ENCODE measurements at regions not wholly inside any gene's neighbourhood (a gene's known extent, or its start where the extent isn't known, plus 50 kb on each side); places are given as distances from the start of the nearest gene placed in this dataset.

GRCh38 chr13:111621164-111621563 is 300.7 kb downstream of the TEX29 start:
- POLR2A ChIA-PET = no interaction called here
- Mint-ChIP-seq H3K27me3 (no peaks in the 10 kb centered on the region), H3K4me1 (no peaks in the 10 kb centered on the region), H3K4me3 (no peak overlapping the region), H3K9me3 (no peaks in the 10 kb centered on the region), H3K27ac (no peak overlapping the region), H3K36me3 (no peaks in the 10 kb centered on the region)
- peak in 1 of 35 experiments; percentile 5 for DNase-seq
- H3K27me3 ChIP-seq (replicated peaks in 1 of 2; ENCODE audit: control insufficient read depth in 2 of 2, extremely low read depth in 1 of 2, insufficient read depth in 2 of 2, low read length in 1 of 2) = peaks cover 0 to 3% of the 10 kb centered on the region in 2 experiments
- H3K4me1 ChIP-seq (ENCODE audit: control insufficient read depth in 1 of 2, extremely low read depth in 1 of 2, insufficient read depth in 2 of 2, low read length in 2 of 2) = no peaks in the 10 kb centered on the region
- H3K27ac ChIP-seq (ENCODE audit: low read length) = no peak overlapping the region
- no peaks in the 10 kb centered on the region for H3K36me3 ChIP-seq (ENCODE audit: control insufficient read depth in 2 of 2, extremely low read depth in 1 of 2, insufficient read depth in 1 of 2, low read length in 1 of 2)
- no peak overlapping the region for H3K4me3 ChIP-seq (ENCODE audit: control insufficient read depth in 1 of 2, extremely low read depth in 1 of 2, low read length in 1 of 2)
- H3K9me3 ChIP-seq = no peaks in the 10 kb centered on the region
- no peak for ATAC-seq (replicated peaks in 1 of 4)
- 87% methylated on average over 3 of the region's 5 CpGs for WGBS (ENCODE audit: insufficient coverage)
- CTCF ChIA-PET = no interaction called here

GRCh38 chr13:111622051-111622531 is 301.6 kb downstream of the TEX29 start:
- ChIA-PET CTCF (no interaction called here), POLR2A (no interaction called here)
- Histone ChIP-seq H3K4me3 (ENCODE audit: control insufficient read depth in 1 of 2, extremely low read depth in 1 of 2, low read length in 1 of 2) (no peak overlapping the region), H3K27me3 (replicated peaks in 1 of 2; ENCODE audit: control insufficient read depth in 2 of 2, extremely low read depth in 1 of 2, insufficient read depth in 2 of 2, low read length in 1 of 2) (peaks cover 0 to 3% of the 10 kb centered on the region in 2 experiments), H3K4me1 (ENCODE audit: control insufficient read depth in 1 of 2, extremely low read depth in 1 of 2, insufficient read depth in 2 of 2, low read length in 2 of 2) (no peaks in the 10 kb centered on the region), H3K27ac (ENCODE audit: low read length) (no peak overlapping the region), H3K9me3 (no peaks in the 10 kb centered on the region), H3K36me3 (ENCODE audit: control insufficient read depth in 2 of 2, extremely low read depth in 1 of 2, insufficient read depth in 1 of 2, low read length in 1 of 2) (no peaks in the 10 kb centered on the region)
- Mint-ChIP-seq H3K36me3 (no peaks in the 10 kb centered on the region), H3K4me3 (no peak overlapping the region), H3K27ac (no peak overlapping the region), H3K27me3 (no peaks in the 10 kb centered on the region), H3K4me1 (no peaks in the 10 kb centered on the region), H3K9me3 (no peaks in the 10 kb centered on the region)
- DNase-seq = peak in 1 of 35 experiments; percentile 5
- no peak for ATAC-seq (replicated peaks in 1 of 4)
- 96% methylated on average over 21 of the region's 21 CpGs for WGBS (ENCODE audit: insufficient coverage)

GRCh38 chr13:111623208-111623607 is 302.8 kb downstream of the TEX29 start:
- H3K27ac ChIP-seq (ENCODE audit: low read length) = no peak overlapping the region
- no peak for ATAC-seq (replicated peaks in 1 of 4)
- 94% methylated on average over 20 of the region's 20 CpGs for WGBS (ENCODE audit: insufficient coverage)
- H3K36me3 ChIP-seq (ENCODE audit: control insufficient read depth in 2 of 2, extremely low read depth in 1 of 2, insufficient read depth in 1 of 2, low read length in 1 of 2) = no peaks in the 10 kb centered on the region
- H3K4me1 ChIP-seq (ENCODE audit: control insufficient read depth in 1 of 2, extremely low read depth in 1 of 2, insufficient read depth in 2 of 2, low read length in 2 of 2) = no peaks in the 10 kb centered on the region
- Mint-ChIP-seq H3K9me3 (no peaks in the 10 kb centered on the region), H3K27ac (no peak overlapping the region), H3K36me3 (no peaks in the 10 kb centered on the region), H3K4me1 (no peaks in the 10 kb centered on the region), H3K4me3 (no peak overlapping the region), H3K27me3 (peaks cover 0 to 2% of the 10 kb centered on the region in 2 donors)
- H3K27me3 ChIP-seq (replicated peaks in 1 of 2; ENCODE audit: control insufficient read depth in 2 of 2, extremely low read depth in 1 of 2, insufficient read depth in 2 of 2, low read length in 1 of 2) = peaks cover 0 to 3% of the 10 kb centered on the region in 2 experiments
- ChIA-PET POLR2A (no interaction called here), CTCF (no interaction called here)
- H3K9me3 ChIP-seq = no peaks in the 10 kb centered on the region
- peak in 1 of 35 experiments; percentile 21 for DNase-seq
- H3K4me3 ChIP-seq (ENCODE audit: control insufficient read depth in 1 of 2, extremely low read depth in 1 of 2, low read length in 1 of 2) = no peak overlapping the region

DNA sequence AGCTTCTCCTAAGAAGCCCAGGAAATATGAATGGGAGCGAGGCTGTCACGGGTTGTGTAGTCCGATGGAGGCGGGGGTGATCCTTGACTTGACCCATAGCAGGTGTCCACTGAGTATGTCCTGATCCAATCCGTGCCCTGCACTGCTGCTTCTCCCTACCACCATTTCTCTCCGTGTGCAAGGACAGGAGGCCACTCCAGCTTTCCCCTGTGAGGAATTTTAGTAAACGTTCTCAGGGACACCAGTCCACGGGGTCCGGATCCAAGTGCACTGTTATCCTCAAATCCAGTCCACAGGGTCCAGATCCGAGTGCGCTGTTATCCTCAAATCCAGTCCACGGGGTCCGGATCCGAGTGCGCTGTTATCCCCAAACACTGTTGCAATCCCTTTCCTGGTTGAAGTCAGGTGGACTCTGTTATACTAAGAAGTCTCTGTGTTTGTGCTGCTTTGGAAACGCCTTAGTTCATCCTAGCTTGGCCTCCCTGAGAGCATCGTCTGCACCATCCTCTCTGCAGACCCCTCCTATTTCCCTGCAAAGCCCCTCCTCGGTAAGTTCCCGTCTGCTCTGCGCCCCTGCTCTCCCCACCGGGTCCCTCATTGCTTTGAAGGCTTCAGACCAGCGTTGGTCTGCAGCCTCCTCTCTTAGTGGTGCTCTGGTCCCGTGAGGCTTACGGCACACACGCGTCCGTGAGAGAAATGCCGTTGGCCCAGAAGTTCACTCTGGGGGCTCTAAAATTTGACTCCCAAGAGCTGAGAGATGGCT is 303.5 kb downstream of the TEX29 start:
- DNase-seq = no peak
- ChIA-PET CTCF (no interaction called here), POLR2A (no interaction called here)
- peaks cover 0 to 2% of the 10 kb centered on the region in 2 donors for H3K27me3 Mint-ChIP-seq
- H3K4me3 Mint-ChIP-seq = no peak overlapping the region
- no peaks in the 10 kb centered on the region for H3K9me3 Mint-ChIP-seq
- Histone ChIP-seq H3K4me1 (ENCODE audit: control insufficient read depth in 1 of 2, extremely low read depth in 1 of 2, insufficient read depth in 2 of 2, low read length in 2 of 2) (no peaks in the 10 kb centered on the region), H3K27me3 (replicated peaks in 1 of 2; ENCODE audit: control insufficient read depth in 2 of 2, extremely low read depth in 1 of 2, insufficient read depth in 2 of 2, low read length in 1 of 2) (peaks cover 0 to 3% of the 10 kb centered on the region in 2 experiments), H3K36me3 (ENCODE audit: control insufficient read depth in 2 of 2, extremely low read depth in 1 of 2, insufficient read depth in 1 of 2, low read length in 1 of 2) (no peaks in the 10 kb centered on the region), H3K4me3 (ENCODE audit: control insufficient read depth in 1 of 2, extremely low read depth in 1 of 2, low read length in 1 of 2) (no peak overlapping the region), H3K9me3 (no peaks in the 10 kb centered on the region), H3K27ac (ENCODE audit: low read length) (no peak overlapping the region)
- no peaks in the 10 kb centered on the region for H3K36me3 Mint-ChIP-seq
- H3K27ac Mint-ChIP-seq = no peak overlapping the region
- no peaks in the 10 kb centered on the region for H3K4me1 Mint-ChIP-seq
- 92% methylated on average over 24 of the region's 28 CpGs for WGBS (ENCODE audit: insufficient coverage)
- ATAC-seq (replicated peaks in 1 of 4) = no peak

- Histone ChIP-seq H3K9me3 (no peaks in the 10 kb centered on the region), H3K4me1 (ENCODE audit: control insufficient read depth in 1 of 2, extremely low read depth in 1 of 2, insufficient read depth in 2 of 2, low read length in 2 of 2) (no peaks in the 10 kb centered on the region), H3K4me3 (ENCODE audit: control insufficient read depth in 1 of 2, extremely low read depth in 1 of 2, low read length in 1 of 2) (no peak overlapping the region), H3K27ac (ENCODE audit: low read length) (no peak overlapping the region), H3K36me3 (ENCODE audit: control insufficient read depth in 2 of 2, extremely low read depth in 1 of 2, insufficient read depth in 1 of 2, low read length in 1 of 2) (no peaks in the 10 kb centered on the region), H3K27me3 (replicated peaks in 1 of 2; ENCODE audit: control insufficient read depth in 2 of 2, extremely low read depth in 1 of 2, insufficient read depth in 2 of 2, low read length in 1 of 2) (no peaks in the 10 kb centered on the region)
- H3K4me1 Mint-ChIP-seq = no peaks in the 10 kb centered on the region
- ATAC-seq (replicated peaks in 1 of 4) (no peak), DNase-seq (no peak)
- H3K27ac Mint-ChIP-seq = no peak overlapping the region
- no peaks in the 10 kb centered on the region for H3K36me3 Mint-ChIP-seq
- no peaks in the 10 kb centered on the region for H3K9me3 Mint-ChIP-seq
- CTCF ChIA-PET = no interaction called here
- H3K27me3 Mint-ChIP-seq = peaks cover 0 to 2% of the 10 kb centered on the region in 2 donors
- H3K4me3 Mint-ChIP-seq = no peak overlapping the region
- 93% methylated on average over 10 of the region's 13 CpGs for WGBS (ENCODE audit: insufficient coverage)
- POLR2A ChIA-PET = no interaction called here
These were observed 305.3 kb downstream of the TEX29 start for GRCh38 chr13:111625526-111626315.

DNA sequence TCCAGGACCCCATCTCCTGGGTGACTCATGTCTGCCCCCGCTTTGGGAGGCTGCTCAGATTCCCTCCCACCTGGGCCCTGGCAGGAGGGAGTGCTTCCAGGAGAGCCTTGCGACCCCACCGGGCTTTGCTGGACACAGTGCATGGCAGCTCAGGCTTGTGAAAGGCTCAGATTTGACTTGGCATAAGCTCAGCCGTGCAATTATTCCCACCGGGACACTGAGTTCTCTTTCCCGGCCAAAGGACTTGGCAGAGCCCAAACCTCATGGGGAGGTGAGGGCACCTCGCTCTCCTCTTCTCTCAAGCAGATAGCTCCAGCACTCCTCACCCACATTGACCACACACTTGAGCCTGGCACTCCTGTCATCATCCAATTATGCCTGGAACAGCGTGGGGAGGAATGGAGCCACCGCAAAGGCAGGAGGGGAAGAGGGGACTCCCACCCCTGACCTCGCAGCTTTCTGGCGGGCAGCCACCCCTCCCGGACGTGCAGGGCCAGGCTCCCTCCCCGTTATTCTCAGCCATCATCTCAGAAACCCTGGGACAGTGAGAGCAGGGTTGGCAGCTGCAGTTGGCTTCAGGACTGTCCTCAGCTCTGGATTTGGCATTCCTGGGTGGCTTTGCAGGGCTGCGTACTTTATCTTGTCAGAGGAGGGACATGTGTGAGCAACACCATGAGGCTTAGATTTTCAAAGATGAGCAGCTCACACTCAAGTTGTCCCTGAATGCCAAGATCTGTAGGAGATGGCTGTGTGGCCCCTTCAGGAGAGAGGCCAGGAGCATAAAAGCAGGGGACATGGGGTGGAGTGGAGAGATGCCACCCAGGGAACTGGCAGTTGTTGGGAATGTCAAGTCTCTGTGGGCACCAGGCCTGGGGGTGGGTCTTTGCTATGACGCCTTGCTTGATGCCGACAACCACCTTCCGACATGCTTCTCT is 306.2 kb downstream of the TEX29 start:
- Mint-ChIP-seq H3K4me3 (no peak overlapping the region), H3K4me1 (no peaks in the 10 kb centered on the region), H3K36me3 (no peaks in the 10 kb centered on the region), H3K27me3 (peaks cover 0 to 2% of the 10 kb centered on the region in 2 donors), H3K27ac (no peak overlapping the region), H3K9me3 (no peaks in the 10 kb centered on the region)
- DNase-seq (no peak), ATAC-seq (replicated peaks in 1 of 4) (no peak)
- Histone ChIP-seq H3K27ac (ENCODE audit: low read length) (no peak overlapping the region), H3K9me3 (no peaks in the 10 kb centered on the region), H3K36me3 (ENCODE audit: control insufficient read depth in 2 of 2, extremely low read depth in 1 of 2, insufficient read depth in 1 of 2, low read length in 1 of 2) (no peaks in the 10 kb centered on the region), H3K27me3 (replicated peaks in 1 of 2; ENCODE audit: control insufficient read depth in 2 of 2, extremely low read depth in 1 of 2, insufficient read depth in 2 of 2, low read length in 1 of 2) (no peaks in the 10 kb centered on the region), H3K4me3 (ENCODE audit: control insufficient read depth in 1 of 2, extremely low read depth in 1 of 2, low read length in 1 of 2) (no peak overlapping the region), H3K4me1 (ENCODE audit: control insufficient read depth in 1 of 2, extremely low read depth in 1 of 2, insufficient read depth in 2 of 2, low read length in 2 of 2) (no peaks in the 10 kb centered on the region)
- 86% methylated on average over 14 of the region's 18 CpGs for WGBS (ENCODE audit: insufficient coverage)
- CTCF ChIA-PET = no interaction called here
- POLR2A ChIA-PET = interaction anchor here in 1 of 2 donors (0.6 kb wide), 1 partner anchor 791 kb away, joined by 6 read pairs; no protein-coding TSS in a partner anchor
